ENCODE measurements at regions not wholly inside any gene's neighbourhood (a gene's known extent, or its start where the extent isn't known, plus 50 kb on each side); places are given as distances from the start of the nearest gene placed in this dataset.

DNA sequence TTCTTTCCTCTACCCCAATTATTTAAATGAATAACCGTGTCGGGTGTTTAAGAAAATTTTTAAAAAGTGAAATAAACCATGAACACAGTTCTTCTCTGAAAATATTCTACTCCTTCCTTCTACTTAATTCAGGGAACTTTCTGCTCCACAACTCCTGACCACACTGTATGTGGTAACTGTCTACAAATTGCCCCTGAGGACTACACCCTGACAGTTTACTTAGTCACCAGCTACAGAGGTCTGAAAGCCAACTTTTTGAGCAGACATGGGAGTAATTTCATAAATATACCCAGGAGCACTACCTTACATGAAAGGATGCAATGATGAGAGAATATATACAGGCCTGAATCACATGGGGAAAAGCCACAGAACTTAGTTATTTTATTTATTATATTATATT is 523.2 kb upstream of the SORCS1 start:
- CTCF ChIA-PET (ENCODE audit: partially characterized antibody): no interaction called here
- no peak for FAIRE-seq
- H2BK15ac ChIP-seq (ENCODE audit: low read length): no peak overlapping the region
- no peak for TF ChIP-seq RFX5 (IDR thresholded peaks at IDR 0.05; ENCODE audit: borderline replicate concordance, low read depth, low read length)
- TF ChIP-seq CHD2 (IDR thresholded peaks at IDR 0.05; ENCODE audit: low read length): no peak
- TF ChIP-seq KDM4A (IDR thresholded peaks at IDR 0.05; ENCODE audit: low read depth, low read length, severe bottlenecking): no peak
- TF ChIP-seq KDM1A (IDR thresholded peaks at IDR 0.05; ENCODE audit: borderline replicate concordance, low read length): no peak
- TF ChIP-seq CTBP2 (IDR thresholded peaks at IDR 0.05; ENCODE audit: borderline replicate concordance, insufficient read depth, insufficient read length, low read length): no peak
- no peak for TF ChIP-seq TAF7 (optimal IDR thresholded peaks at IDR 0.05; ENCODE audit: borderline replicate concordance, low read depth, low read length)
- no peak for TF ChIP-seq BRCA1 (IDR thresholded peaks at IDR 0.05; ENCODE audit: low read depth, low read length)
- no peak for TF ChIP-seq MAFK (IDR thresholded peaks at IDR 0.05; ENCODE audit: low read depth, low read length)
- TF ChIP-seq BACH1 (IDR thresholded peaks at IDR 0.05; ENCODE audit: low read length): no peak
- TF ChIP-seq TBP (IDR thresholded peaks at IDR 0.05; ENCODE audit: low read depth, low read length): no peak
- TF ChIP-seq, protein P1, sequence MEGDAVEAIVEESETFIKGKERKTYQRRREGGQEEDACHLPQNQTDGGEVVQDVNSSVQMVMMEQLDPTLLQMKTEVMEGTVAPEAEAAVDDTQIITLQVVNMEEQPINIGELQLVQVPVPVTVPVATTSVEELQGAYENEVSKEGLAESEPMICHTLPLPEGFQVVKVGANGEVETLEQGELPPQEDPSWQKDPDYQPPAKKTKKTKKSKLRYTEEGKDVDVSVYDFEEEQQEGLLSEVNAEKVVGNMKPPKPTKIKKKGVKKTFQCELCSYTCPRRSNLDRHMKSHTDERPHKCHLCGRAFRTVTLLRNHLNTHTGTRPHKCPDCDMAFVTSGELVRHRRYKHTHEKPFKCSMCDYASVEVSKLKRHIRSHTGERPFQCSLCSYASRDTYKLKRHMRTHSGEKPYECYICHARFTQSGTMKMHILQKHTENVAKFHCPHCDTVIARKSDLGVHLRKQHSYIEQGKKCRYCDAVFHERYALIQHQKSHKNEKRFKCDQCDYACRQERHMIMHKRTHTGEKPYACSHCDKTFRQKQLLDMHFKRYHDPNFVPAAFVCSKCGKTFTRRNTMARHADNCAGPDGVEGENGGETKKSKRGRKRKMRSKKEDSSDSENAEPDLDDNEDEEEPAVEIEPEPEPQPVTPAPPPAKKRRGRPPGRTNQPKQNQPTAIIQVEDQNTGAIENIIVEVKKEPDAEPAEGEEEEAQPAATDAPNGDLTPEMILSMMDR (IDR thresholded peaks at IDR 0.05; ENCODE audit: control extremely low read depth in 1 of 3, insufficient read depth in 1 of 3, low read depth in 1 of 3, low read length in 3 of 3): no peak
- TF ChIP-seq CBX8 (IDR thresholded peaks at IDR 0.05; ENCODE audit: borderline replicate concordance, low read depth, low read length): no peak
- TF ChIP-seq SIN3A (conservative IDR thresholded peaks at IDR 0.05 in 1 of 2, IDR thresholded peaks at IDR 0.05 in 1 of 2; ENCODE audit: low read depth in 1 of 2, low read length in 2 of 2): no peak

More for the DNA sequence above, 523.2 kb upstream of the SORCS1 start:
- no peak overlapping the region for H4K5ac ChIP-seq (ENCODE audit: insufficient read length, low read depth, low read length)
- no peak overlapping the region for H4K91ac ChIP-seq (replicated peaks; ENCODE audit: insufficient read length, low read length)
- peaks cover 0 to 1% (median 0%) of the 10 kb centered on the region in 4 experiments; a peak in 1 of 7 replicates for H3K27me3 ChIP-seq (replicated peaks in 1 of 4; ENCODE audit: control insufficient read depth in 3 of 4, extremely low read depth in 1 of 4, insufficient read depth in 3 of 4, low read length in 3 of 4)
- H3K18ac ChIP-seq (ENCODE audit: extremely low read depth, low read length): no peak overlapping the region
- no peaks in the 10 kb centered on the region for H4K20me1 ChIP-seq (replicated peaks in 1 of 2; ENCODE audit: control insufficient read depth in 1 of 2, insufficient read depth in 2 of 2, low read length in 2 of 2)
- no peaks in the 10 kb centered on the region for H3K79me2 ChIP-seq (ENCODE audit: control insufficient read depth in 1 of 2, insufficient read depth in 2 of 2, low read length in 2 of 2)
- H3K23me2 ChIP-seq (ENCODE audit: low read depth, low read length): no peaks in the 10 kb centered on the region
- H3K4me2 ChIP-seq (ENCODE audit: insufficient read depth in 1 of 2, low read depth in 2 of 2, low read length in 2 of 2): no peak overlapping the region
- 100% methylated on average over 2 of the region's 2 CpGs; no CpG with 5 or more reads in 1 of the 2 experiments for WGBS, 2 experiments (ENCODE audit: extremely low coverage in 1 of 2, insufficient coverage in 1 of 2, insufficient read length in 1 of 2, insufficient replicate concordance in 2 of 2, low coverage in 1 of 2, low lambda C conversion rate in 2 of 2, missing lambda C conversion rate in 1 of 2)
- H3K23ac ChIP-seq (ENCODE audit: insufficient read length): no peak overlapping the region
- H2BK20ac ChIP-seq (ENCODE audit: low read length): no peak overlapping the region
- H4K8ac ChIP-seq (ENCODE audit: extremely low read depth, insufficient read depth, low read length): no peak overlapping the region
- no peak overlapping the region for H3K4ac ChIP-seq (replicated peaks; ENCODE audit: insufficient read length, low read depth, low read length)
- no peaks in the 10 kb centered on the region for H3K36me3 ChIP-seq (ENCODE audit: control insufficient read depth in 2 of 4, insufficient read depth in 4 of 4, low read length in 3 of 4)
- H2BK120ac ChIP-seq (replicated peaks; ENCODE audit: low read depth, low read length): no peak overlapping the region
- no peak overlapping the region for H2BK12ac ChIP-seq (ENCODE audit: low read depth, low read length)
- no peaks in the 10 kb centered on the region for H3K4me1 ChIP-seq (replicated peaks in 1 of 4; ENCODE audit: control insufficient read depth in 3 of 4, insufficient read depth in 4 of 4, low read length in 3 of 4)
- no peak for DNase-seq (ENCODE audit: low read depth in 1 of 2, low spot score in 2 of 2)
- H3K27ac ChIP-seq (ENCODE audit: low read depth, low read length): no peak overlapping the region
- H2BK5ac ChIP-seq (ENCODE audit: low read depth, low read length): no peak overlapping the region
- H3K9ac ChIP-seq (replicated peaks in 1 of 4; ENCODE audit: extremely low read depth in 1 of 4, low read depth in 3 of 4, low read length in 3 of 4): no peak overlapping the region
- no peak overlapping the region for H3K4me3 ChIP-seq (ENCODE audit: extremely low read depth in 1 of 4, insufficient read depth in 2 of 4, low read depth in 3 of 4, low read length in 4 of 4)
- no peak overlapping the region for H3K56ac ChIP-seq (replicated peaks; ENCODE audit: insufficient read length, low read depth, low read length)
- H2AK5ac ChIP-seq (ENCODE audit: low read depth, low read length): no peak overlapping the region
- no peak overlapping the region for H2AFZ ChIP-seq (ENCODE audit: low read length)
- no peaks in the 10 kb centered on the region for H3K9me3 ChIP-seq (ENCODE audit: insufficient read depth in 2 of 2, low read depth in 1 of 2, low read length in 1 of 2)
- no peak overlapping the region for H3K14ac ChIP-seq (ENCODE audit: insufficient read length)
- POLR2A ChIA-PET (ENCODE audit: partially characterized antibody): no interaction called here
- H3K79me1 ChIP-seq (ENCODE audit: low read depth, low read length): no peaks in the 10 kb centered on the region
